PC-9 (cell line): ENCODE measurements at regions not wholly inside any gene's neighbourhood (a gene's known extent, or its start where the extent isn't known, plus 50 kb on each side); places are given as distances from the start of the nearest gene placed in this dataset.

Experiments
- BruUV-seq: library from RNA; stranded (reverse); fragments of 400-500 nt; replicated peaks from 2 replicates; lab custom pipeline; 2021; lab: Mats Ljungman, UMichigan
- CTCF ChIA-PET: fragments of 300-600 bp; sonication (Branson Sonifier 250); formaldehyde crosslinking; loops from one replicate; lab custom pipeline; 2022; ENCODE audit warnings: antibody characterized with exemption; lab: Charles Lee
- POLR2A ChIA-PET: fragments of 300-600 bp; sonication (Branson Sonifier 250); formaldehyde crosslinking; loops from one replicate; lab custom pipeline; 2022; ENCODE audit warnings: antibody characterized with exemption; ENCODE audit not compliant: unreplicated experiment; lab: Charles Lee
- DNase-seq, 2 experiments: peaks; one replicate each; pipeline versions ENCODE4 v3.0.0 to v3.0.0-alpha.2; 2015 to 2022; ENCODE audit warnings: mixed read lengths in 1 of 2
- H2AFZ ChIP-seq: fragments of 200-600 bp; sonication (generic); 2 replicates; pipeline ENCODE4 v1.8.1; 2017; ENCODE audit warnings: antibody characterized with exemption
- H3F3A ChIP-seq: fragments of 200-600 bp; sonication (generic); 2 replicates; pipeline ENCODE4 v1.8.1; 2017; ENCODE audit warnings: antibody characterized with exemption, mild to moderate bottlenecking, low read depth; ENCODE audit not compliant: insufficient read depth
- H3K27ac ChIP-seq: fragments of 200-600 bp; sonication (generic); 2 replicates; pipeline ENCODE4 v1.6.1; 2016; ENCODE audit warnings: mixed run types
- H3K27me3 ChIP-seq: fragments of 200-600 bp; sonication (generic); 2 replicates; pipeline ENCODE4 v1.6.1; 2016; ENCODE audit warnings: low read depth, mixed run types; ENCODE audit not compliant: insufficient read depth
- H3K36me3 ChIP-seq: fragments of 200-600 bp; sonication (generic); 2 replicates; pipeline ENCODE4 v1.6.1; 2016; ENCODE audit warnings: low read depth, mixed run types
- H3K4me1 ChIP-seq: fragments of 200-600 bp; sonication (generic); replicated peaks from 2 replicates; pipeline ENCODE4 v1.6.1; 2016; ENCODE audit warnings: mixed run types; ENCODE audit not compliant: insufficient read depth
- H3K4me2 ChIP-seq: fragments of 200-600 bp; sonication (generic); 2 replicates; pipeline ENCODE4 v1.6.1; 2017; ENCODE audit warnings: mixed run types
- H3K4me3 ChIP-seq: fragments of 200-600 bp; sonication (generic); 2 replicates; pipeline ENCODE4 v1.6.1; 2016; ENCODE audit warnings: mixed run types
- H3K79me2 ChIP-seq: fragments of 200-600 bp; sonication (generic); 2 replicates; pipeline ENCODE4 v1.6.1; 2017; ENCODE audit warnings: low read depth, mixed run types
- H3K9me2 ChIP-seq: fragments of 200-600 bp; sonication (generic); 2 replicates; pipeline ENCODE4 v1.8.1; 2017; ENCODE audit warnings: mild to moderate bottlenecking; ENCODE audit not compliant: insufficient read depth
- H3K9me3 ChIP-seq: fragments of 200-600 bp; sonication (generic); 2 replicates; pipeline ENCODE4 v1.8.1; 2016; ENCODE audit warnings: low read depth; ENCODE audit not compliant: insufficient read depth
- H4K20me1 ChIP-seq: fragments of 200-600 bp; sonication (generic); 2 replicates; pipeline ENCODE4 v1.8.1; 2017; ENCODE audit not compliant: insufficient read depth
- EZH2 ChIP-seq: fragments of 200-600 bp; sonication (generic); IDR thresholded peaks from 2 replicates; pipeline ENCODE4 v1.8.0; 2017; ENCODE audit warnings: antibody characterized with exemption, low read depth
- intact Hi-C: fragments of 100-400 bp; cut with micrococcal nuclease; formaldehyde crosslinking; loops from one replicate; pipeline ENCODE4 v1.10.0; 2022; ENCODE audit not compliant: unreplicated experiment
- TF ChIP-seq, protein P1 (sequence below): fragments of 200-600 bp; sonication (generic); conservative IDR thresholded peaks from 2 replicates; pipeline ENCODE4 v1.6.1; 2017; ENCODE audit warnings: mixed run types, antibody characterized with exemption, mild to moderate bottlenecking, moderate library complexity

DNA sequence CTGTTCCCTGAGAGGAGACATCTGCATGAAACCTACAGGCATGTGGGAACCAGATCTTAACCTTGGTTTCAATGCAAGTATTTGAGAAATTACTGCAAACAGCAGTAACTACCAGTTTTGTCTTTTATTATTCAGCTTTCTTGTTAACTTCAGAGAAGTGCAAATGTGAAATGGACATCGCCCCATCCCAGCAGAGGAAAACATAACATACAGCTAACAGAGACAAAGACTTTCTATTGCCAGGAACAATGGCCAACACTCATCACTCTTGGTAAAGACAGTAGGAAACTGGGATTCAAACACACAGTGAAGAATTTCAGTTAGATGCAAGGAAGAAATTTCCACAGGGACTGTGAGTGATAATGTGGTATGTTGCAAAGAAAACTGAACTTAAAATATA lies 115.1 kb downstream of the SLC30A10 start:
- H3K4me3 ChIP-seq: no peak overlapping the region
- no peak overlapping the region for H2AFZ ChIP-seq
- H3K27ac ChIP-seq: no peak overlapping the region
- peaks cover 5% of the 10 kb centered on the region; the same call in 1 of the 2 replicates for H3K27me3 ChIP-seq
- no peaks in the 10 kb centered on the region for H3K9me3 ChIP-seq
- TF ChIP-seq EZH2: no peak
- TF ChIP-seq, protein P1, sequence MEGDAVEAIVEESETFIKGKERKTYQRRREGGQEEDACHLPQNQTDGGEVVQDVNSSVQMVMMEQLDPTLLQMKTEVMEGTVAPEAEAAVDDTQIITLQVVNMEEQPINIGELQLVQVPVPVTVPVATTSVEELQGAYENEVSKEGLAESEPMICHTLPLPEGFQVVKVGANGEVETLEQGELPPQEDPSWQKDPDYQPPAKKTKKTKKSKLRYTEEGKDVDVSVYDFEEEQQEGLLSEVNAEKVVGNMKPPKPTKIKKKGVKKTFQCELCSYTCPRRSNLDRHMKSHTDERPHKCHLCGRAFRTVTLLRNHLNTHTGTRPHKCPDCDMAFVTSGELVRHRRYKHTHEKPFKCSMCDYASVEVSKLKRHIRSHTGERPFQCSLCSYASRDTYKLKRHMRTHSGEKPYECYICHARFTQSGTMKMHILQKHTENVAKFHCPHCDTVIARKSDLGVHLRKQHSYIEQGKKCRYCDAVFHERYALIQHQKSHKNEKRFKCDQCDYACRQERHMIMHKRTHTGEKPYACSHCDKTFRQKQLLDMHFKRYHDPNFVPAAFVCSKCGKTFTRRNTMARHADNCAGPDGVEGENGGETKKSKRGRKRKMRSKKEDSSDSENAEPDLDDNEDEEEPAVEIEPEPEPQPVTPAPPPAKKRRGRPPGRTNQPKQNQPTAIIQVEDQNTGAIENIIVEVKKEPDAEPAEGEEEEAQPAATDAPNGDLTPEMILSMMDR: no peak
- POLR2A ChIA-PET: no interaction called here
- H3K79me2 ChIP-seq: no peaks in the 10 kb centered on the region
- H3K9me2 ChIP-seq: no peaks in the 10 kb centered on the region
- H3F3A ChIP-seq: no peaks in the 10 kb centered on the region
- DNase-seq: no peak
- H3K4me1 ChIP-seq: no peaks in the 10 kb centered on the region
- BruUV-seq: no TSS peak
- H3K36me3 ChIP-seq: no peaks in the 10 kb centered on the region
- no peaks in the 10 kb centered on the region for H4K20me1 ChIP-seq
- intact Hi-C loops: loop anchor here (2.0 to 5.0 kb wide), 2 partner anchors 246 to 1228 kb away; no protein-coding TSS in a partner anchor
- CTCF ChIA-PET: interaction anchor here (1.5 kb wide), 1 partner anchor 1484 kb away, joined by 10 read pairs; no protein-coding TSS in a partner anchor
- no peak overlapping the region for H3K4me2 ChIP-seq

DNA sequence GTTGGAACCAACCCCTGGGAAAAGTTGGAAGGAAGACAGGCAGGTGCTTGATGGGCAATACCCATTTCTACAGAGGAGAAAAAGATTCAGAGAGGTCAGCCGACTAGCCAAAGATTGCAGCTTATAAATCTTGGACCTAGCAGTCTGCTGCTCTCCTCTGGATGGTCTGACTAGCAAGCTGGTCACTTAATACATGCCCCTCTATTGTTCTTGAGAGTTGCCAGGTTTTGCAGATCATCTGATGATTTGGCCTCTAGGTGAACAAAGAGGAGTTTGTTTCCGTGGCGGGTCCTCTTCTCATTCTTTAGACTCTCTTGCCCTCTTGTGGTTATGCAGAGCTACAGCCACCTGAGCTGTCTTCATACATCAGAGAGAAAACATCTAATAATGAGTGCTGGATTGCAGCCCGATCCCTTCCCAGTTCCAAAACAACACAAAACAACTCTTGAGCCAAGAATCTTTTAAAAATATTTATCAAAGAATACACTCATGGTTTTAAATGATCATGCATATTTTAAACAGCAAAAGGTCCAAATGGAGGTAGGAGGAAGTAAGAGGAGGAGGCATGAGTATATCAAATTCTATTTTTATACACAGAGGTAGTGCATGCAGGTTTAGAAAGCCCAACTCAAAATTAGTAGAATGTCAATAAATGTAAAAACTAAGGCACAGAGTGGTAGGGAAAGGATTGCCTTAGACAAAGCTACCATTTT lies 115.7 kb downstream of the SLC30A10 start:
- Histone ChIP-seq H2AFZ (no peak overlapping the region), H4K20me1 (no peaks in the 10 kb centered on the region), H3K27ac (no peak overlapping the region), H3K27me3 (peaks cover 5% of the 10 kb centered on the region; the same call in 1 of the 2 replicates), H3K4me3 (no peak overlapping the region), H3K9me3 (no peaks in the 10 kb centered on the region), H3K36me3 (no peaks in the 10 kb centered on the region), H3K4me2 (no peak overlapping the region), H3K9me2 (no peaks in the 10 kb centered on the region), H3K79me2 (no peaks in the 10 kb centered on the region), H3K4me1 (no peaks in the 10 kb centered on the region), H3F3A (no peaks in the 10 kb centered on the region)
- TF ChIP-seq, protein P1: peak; percentile 93
- no peak for TF ChIP-seq EZH2
- POLR2A ChIA-PET: interaction anchor here (0.7 kb wide), 1 partner anchor 1468 kb away, joined by 6 read pairs; the partner anchor contains the start of gene TGFB2
- peak; percentile 45 to 67 for DNase-seq
- intact Hi-C loops: loop anchor here (1.0 to 5.0 kb wide), 3 partner anchors 245 to 1482 kb away; no protein-coding TSS in a partner anchor
- CTCF ChIA-PET: interaction anchor here (1.5 kb wide), 1 partner anchor 1483 kb away, joined by 10 read pairs; no protein-coding TSS in a partner anchor
- no TSS peak for BruUV-seq

DNA sequence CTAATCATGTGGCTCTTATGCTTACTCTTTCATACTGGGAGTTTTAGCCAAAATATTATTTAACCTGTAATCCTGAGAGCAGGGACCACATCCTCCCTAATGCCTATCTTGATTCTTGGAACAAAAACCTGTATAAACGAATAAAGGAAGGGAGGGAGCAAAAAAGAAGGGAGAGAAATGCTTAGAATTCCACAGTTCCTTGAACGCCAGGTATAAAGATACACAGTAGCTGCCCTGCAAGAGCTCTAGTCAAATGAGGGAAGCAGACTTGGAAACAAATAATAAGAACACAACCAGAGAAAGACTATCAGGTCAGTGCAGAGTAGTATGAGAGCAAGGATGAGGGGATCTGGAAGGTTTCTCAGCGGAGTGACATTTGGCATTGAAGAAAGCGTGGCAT lies 116.3 kb downstream of the SLC30A10 start:
- H3K27me3 ChIP-seq: peaks cover 5% of the 10 kb centered on the region; the same call in 1 of the 2 replicates
- no peak overlapping the region for H3K4me2 ChIP-seq
- CTCF ChIA-PET: interaction anchor here (1.5 kb wide), 1 partner anchor 1483 kb away, joined by 10 read pairs; no protein-coding TSS in a partner anchor
- no peak for DNase-seq
- no peaks in the 10 kb centered on the region for H3K9me2 ChIP-seq
- no peak overlapping the region for H3K4me3 ChIP-seq
- POLR2A ChIA-PET: interaction anchor here (0.7 kb wide), 1 partner anchor 1467 kb away, joined by 6 read pairs; the partner anchor contains the start of gene TGFB2
- H3K27ac ChIP-seq: no peak overlapping the region
- H3F3A ChIP-seq: no peaks in the 10 kb centered on the region
- no peak overlapping the region for H2AFZ ChIP-seq
- intact Hi-C loops: loop anchor here (1.0 to 5.0 kb wide), 3 partner anchors 245 to 1482 kb away; no protein-coding TSS in a partner anchor
- no TSS peak for BruUV-seq
- no peak for TF ChIP-seq EZH2
- TF ChIP-seq, protein P1: no peak
- no peaks in the 10 kb centered on the region for H3K79me2 ChIP-seq
- H4K20me1 ChIP-seq: no peaks in the 10 kb centered on the region
- no peaks in the 10 kb centered on the region for H3K4me1 ChIP-seq
- no peaks in the 10 kb centered on the region for H3K9me3 ChIP-seq
- no peaks in the 10 kb centered on the region for H3K36me3 ChIP-seq
